ENCODE measurements at regions not wholly inside any gene's neighbourhood (a gene's known extent, or its start where the extent isn't known, plus 50 kb on each side); places are given as distances from the start of the nearest gene placed in this dataset.

DNA sequence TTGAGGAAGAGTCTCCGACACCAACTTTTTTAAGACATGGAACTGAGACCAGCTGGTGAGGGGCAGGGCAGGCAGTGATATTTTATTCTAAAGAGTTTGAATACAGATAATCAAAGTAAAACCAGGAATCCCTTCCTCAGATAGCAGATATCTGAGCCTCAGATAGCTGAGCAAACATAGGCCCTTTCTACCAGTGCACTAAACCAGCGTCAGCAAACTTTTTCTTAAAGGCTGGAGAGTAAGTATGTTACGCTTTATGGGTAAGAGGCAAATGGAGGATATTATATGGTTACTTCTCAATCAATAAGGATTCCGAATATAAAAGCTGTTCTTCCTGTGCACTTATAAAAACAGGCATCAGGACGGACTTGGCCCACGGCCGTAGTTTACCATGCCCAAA lies 73.9 kb downstream of the WNT5A start:
- DNase-seq, result no peak

- no peak for DNase-seq
Measured at GRCh38 chr3:55412545-55412944, 74.6 kb downstream of the WNT5A start.

DNA sequence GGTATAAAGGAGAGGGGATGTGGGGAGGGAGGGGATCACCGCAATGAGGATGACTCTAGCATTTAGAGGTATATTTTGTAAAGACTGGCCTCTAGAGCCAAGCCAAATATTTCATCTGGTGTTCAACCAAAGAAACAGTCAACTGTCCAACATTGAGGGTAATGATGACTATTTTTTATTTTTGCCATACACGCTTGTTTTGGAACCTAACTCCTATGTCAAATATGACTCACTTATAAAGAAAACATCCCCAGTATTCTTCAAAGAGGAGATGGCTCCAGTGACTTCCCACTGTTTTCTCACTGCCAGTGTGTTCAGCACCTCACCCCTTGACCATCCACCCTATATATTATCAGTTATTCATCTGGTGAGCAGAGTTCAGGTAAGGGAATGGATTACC lies 77.3 kb downstream of the WNT5A start:
- DNase-seq, result no peak

- no peak for DNase-seq
Measured at GRCh38 chr3:55408193-55408826, 78.8 kb downstream of the WNT5A start.

DNA sequence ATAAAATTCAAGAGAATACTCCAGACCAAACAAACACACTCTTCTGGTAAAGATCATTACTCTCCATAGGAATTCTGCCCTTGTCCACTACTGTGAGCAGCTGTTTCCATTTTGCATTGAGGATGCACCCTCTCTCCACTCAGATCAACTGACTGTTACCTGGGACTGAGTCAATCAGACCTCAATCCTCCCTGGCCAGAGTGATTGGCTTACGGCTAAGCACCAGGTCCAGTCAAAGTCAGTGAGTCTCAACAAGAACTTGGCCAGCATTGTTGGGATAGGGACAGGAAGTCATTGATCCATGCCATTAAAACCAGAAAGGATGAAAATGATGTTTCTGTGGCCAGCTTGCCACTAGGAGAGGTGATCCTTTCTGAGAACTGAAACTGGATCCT lies 79.7 kb downstream of the WNT5A start:
- DNase-seq, result no peak

DNA sequence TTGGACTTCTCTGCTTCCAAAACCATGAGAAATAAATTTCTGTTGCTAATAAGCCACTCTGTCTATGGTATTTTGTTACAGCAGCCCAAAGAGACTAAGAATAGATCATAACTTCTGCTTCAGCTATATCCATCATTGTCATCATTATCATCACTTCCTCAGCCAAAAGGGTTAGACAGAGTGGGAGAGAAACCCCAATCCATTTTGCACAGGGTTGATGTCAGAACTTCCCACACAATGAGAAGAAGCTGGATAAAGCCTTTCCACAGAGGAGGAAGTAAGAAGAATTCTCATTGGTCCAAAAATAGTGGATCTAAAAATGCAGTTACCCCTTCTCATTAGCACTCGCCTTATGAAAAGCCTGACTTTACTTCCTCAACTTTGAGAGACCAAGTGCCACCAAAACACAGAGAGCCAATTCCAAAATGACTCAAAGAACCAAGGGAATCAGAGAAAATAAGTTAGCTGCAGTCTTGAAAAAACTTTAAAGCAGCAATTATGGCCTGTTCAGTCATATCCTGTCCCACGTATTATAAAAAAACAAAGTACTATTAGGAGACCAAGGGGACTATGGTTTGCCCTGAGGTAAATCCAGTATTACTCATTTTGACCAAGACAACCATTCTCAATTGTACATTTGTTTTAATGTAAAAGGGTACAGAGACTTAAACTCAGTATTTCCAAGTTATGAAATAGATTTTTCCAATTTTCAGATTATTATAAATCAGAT lies 80.2 kb downstream of the WNT5A start:
- no peak for DNase-seq

DNA sequence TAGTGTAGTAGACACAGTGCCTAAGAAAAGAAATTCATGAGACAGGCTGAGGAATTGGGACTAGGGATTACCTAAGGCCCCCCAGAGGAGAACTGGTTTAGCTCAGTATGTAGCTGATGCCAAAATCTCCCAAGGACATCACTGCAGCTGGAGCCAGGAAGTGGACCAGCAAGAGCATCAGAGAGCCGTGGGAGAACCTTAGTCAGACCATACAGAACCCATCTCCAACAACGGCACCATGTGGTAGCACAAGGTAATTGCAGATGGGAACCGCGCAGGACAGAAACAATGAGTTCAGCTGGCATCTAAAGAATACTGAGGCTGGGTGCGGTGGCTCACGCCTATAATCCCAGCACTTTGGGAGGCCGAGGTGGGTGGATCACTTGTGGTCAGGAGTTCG lies 81.7 kb downstream of the WNT5A start:
- no peak for DNase-seq

DNA sequence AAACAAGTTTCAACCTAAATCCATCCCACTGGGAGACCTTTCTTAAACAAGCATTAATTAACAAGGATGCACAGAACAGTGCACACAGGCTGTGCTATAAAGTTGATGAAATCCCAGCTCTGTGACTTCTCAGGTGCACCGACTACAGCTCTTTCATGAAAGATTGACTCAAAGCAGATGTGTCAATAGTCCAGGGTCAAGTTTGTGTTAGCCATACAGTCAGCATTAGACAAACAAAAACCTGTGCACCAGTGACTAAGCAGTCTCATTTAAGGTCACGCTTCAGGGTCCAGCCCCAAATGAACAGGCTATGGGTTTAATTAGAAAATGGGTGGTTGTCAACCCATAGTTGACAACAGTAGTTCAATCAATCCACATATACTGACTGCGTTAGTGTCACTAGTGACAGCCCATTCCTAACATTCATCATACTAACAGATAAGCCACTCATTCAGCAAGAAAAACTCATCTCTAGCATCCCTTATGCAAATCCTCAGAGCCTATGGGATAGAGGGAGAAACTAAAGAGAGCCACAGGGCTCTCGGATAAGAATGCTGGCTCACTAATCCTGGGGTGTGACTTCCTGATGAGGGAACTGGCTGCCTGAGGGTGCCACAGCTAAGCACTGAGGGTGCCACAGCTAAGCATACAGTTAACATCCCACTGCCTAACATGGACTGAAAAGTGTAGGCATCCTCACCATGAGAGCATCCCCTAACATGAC lies 84.1 kb downstream of the WNT5A start:
- DNase-seq, result no peak

DNA sequence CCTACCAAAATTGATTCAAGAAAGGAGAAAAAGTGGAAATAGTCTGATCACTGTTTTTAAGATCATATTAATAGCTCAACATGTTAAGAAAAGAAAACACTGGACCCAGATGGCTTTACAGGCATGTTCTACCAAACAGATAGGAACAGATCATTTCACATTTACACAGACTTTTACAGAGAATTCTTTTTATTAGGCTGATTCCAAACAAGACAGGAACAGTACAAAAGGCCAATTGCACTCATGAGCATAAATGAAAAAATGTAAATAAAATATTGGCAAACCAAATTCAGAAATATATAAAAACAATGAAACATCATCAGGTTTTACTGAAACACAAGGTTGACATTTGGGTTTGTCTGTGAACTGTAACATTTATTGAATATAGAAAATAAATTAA lies 106.5 kb downstream of the WNT5A start:
- no peak for DNase-seq

- DNase-seq, result no peak
Measured at GRCh38 chr3:55376753-55377347, 110.3 kb downstream of the WNT5A start.

DNA sequence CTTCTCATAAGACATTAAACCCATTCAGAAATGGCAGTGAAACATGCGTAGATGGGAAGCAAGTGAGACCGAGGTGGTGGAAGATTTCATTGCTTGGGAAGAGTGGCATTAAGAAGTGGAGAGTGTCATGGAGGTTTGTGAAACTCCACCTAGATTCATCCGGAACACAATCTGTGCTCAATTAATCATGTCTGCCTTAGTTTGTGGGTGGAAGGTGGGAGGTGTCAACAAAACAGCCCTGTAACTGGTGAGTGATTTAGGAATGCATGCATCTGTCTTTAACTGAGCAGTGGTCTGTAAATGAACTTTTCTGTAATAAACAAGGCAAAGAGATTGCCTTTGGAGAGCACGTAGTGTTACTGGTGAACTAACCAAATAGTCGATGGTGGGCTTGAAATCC lies 113.7 kb downstream of the WNT5A start:
- no peak for DNase-seq

- DNase-seq, result no peak
Measured at GRCh38 chr3:55370272-55370671, 116.8 kb downstream of the WNT5A start.

GRCh38 chr3:55369141-55369847 lies 117.8 kb downstream of the WNT5A start:
- no peak for DNase-seq

- no peak for DNase-seq
Measured at GRCh38 chr3:55368366-55368765, 118.7 kb downstream of the WNT5A start.

GRCh38 chr3:55367384-55367783 lies 119.7 kb downstream of the WNT5A start:
- DNase-seq, result no peak

DNA sequence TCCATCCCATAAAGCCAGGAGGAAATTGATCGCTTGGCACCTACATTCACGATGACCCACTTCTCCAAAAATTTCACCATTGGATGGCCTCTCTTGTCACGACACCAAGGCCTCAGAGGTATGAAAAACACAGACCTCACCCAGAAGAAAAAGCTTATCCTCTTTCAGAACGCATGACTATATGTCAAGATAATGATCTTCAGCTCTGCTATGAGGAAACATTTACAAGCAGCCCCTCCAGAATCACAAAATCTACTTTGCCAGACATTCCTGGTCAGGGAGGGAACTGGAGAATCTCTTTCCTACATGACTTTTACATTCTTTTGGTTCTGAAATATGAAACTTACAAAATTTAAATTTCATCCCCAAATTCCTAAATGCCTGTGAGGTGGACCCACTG lies 122.7 kb downstream of the WNT5A start:
- no peak for DNase-seq

- DNase-seq, result no peak
Measured at GRCh38 chr3:55362210-55362960, 124.7 kb downstream of the WNT5A start.

DNA sequence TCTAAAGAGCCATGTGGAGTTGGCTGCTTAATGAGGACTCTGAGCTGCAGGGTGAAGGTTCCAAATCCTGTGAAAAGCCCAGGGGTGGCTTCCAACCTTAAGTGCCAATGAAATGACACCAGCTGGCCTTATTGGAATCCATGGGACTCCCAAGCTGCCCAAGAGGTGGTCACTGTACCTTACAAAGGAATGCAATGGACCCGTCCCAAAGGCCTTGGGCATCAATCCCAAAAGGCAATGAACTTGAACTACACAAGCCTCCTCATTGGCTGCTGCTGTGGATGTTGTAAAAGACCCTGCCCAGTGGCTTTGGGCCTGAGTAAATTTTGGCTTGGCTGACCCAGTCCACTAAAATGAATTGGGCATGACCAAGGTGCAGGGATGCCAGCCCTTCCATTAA lies 129.3 kb downstream of the WNT5A start:
- DNase-seq, result peak in 5 of 14 donors; percentile 1 to 49 (median 26)

DNA sequence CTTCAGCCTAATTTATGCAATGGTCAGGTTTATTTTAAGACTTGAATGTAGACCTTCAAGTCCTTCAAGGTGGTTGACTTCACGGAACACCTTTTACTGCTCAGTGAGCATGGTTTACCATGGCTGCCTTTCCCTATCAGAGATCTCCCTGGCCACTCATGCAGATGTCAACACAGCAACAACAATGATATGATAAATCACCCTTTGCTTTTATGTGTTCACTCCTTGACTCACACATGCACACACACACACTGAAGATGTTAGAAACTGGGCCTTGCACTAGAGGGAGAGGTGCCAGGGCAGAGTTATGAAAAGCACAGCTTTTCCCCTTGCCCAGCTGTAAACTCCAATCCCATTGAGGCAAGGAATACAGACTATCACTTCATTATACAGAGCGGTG lies 134.4 kb downstream of the WNT5A start:
- DNase-seq, result no peak

GRCh38 chr3:55349851-55350250 lies 137.3 kb downstream of the WNT5A start:
- no peak for DNase-seq

DNA sequence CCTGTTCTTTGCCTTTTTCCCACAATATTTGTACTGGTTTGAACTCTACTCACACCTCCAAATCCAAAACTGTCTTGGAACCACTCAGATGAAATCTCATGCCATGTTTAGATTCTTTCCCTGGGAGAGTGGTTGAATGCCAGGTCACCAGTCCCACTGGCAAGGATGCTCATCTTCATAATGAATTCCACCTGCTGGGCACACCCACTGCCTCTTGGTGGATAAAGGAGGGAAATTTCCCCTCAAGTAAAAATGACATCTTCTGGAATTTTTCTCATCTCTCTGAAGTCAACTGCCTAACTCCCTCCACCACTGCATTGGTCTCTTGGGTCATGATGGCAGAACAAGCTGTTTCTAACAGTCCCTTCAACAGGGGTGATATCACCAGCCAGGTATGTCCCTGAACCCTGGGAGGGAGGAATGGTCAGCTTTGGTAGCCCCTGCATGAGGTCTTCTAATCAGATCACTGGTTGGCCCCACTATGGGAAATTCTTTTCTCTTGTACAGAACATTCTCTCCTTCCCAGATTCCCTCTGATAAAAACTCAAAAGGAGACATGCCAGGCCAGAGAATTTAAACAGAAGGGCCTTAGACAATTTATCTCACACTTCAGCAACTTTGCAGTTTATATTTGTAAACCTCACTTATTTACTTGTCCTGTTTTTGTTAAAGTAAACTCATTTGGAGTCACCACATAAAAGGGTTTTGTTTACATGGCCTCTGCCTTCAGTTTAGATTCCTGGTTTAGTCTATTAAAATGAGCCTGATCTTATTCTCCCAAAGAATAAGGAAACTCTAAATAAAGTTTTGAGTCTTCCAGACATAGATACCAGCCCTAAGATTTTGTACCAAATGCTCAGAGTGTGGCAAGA lies 143.4 kb downstream of the WNT5A start:
- DNase-seq, result no peak
